ENCODE measurements at regions not wholly inside any gene's neighbourhood (a gene's known extent, or its start where the extent isn't known, plus 50 kb on each side); places are given as distances from the start of the nearest gene placed in this dataset.

DNA sequence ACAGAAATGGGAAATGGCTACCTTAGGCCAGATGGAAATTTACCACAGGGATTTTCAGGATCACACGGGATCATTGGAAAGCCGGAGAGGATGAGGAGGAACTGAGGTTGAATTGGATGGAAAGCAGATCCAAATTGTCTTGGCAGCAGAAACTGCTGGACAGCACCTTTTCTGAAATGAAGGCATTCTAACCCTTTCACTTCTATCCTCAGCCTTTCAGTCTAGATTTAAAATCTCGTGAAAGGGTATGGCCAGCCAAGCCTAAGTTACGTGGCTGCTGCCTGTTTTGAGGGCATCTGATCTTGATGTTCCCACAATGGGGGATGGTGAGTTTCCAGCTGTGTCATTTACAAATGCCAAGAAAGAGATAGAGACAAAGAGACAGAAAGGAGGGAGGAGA, 358.2 kb downstream of the KIF16B start:
- no peaks in the 10 kb centered on the region for H3K79me1 ChIP-seq (ENCODE audit: low read depth in 1 of 2, low read length in 2 of 2)
- no peak overlapping the region for H3K14ac ChIP-seq (replicated peaks; ENCODE audit: low read depth, low read length)
- no peak overlapping the region for H2BK20ac ChIP-seq (ENCODE audit: low read depth, low read length)
- H2BK120ac ChIP-seq (ENCODE audit: low read depth, low read length): no peak overlapping the region
- H3K4me2 ChIP-seq (ENCODE audit: low read depth, low read length): no peak overlapping the region
- H3K36me3 ChIP-seq (ENCODE audit: control insufficient read depth, insufficient read depth, low read length): no peaks in the 10 kb centered on the region
- no peak overlapping the region for H2BK5ac ChIP-seq (ENCODE audit: low read depth, low read length, poor library complexity, severe bottlenecking)
- H3K23ac ChIP-seq (ENCODE audit: low read depth, low read length): no peak overlapping the region
- no peaks in the 10 kb centered on the region for H3K27me3 ChIP-seq (ENCODE audit: control insufficient read depth, insufficient read depth, low read length)
- H4K20me1 ChIP-seq (ENCODE audit: insufficient read depth, low read length): no peaks in the 10 kb centered on the region
- CTCF ChIA-PET: no interaction called here
- no peak overlapping the region for H3K56ac ChIP-seq (ENCODE audit: extremely low read depth, insufficient read depth, low read length)
- dilution Hi-C loops (cut with HindIII; ENCODE audit: low sequenced_read_pairs, unreplicated experiment) (no loop called here), intact Hi-C loops (cut with micrococcal nuclease) (loop anchor here (10.0 kb wide), 1 partner anchor 200 kb away; no protein-coding TSS in a partner anchor), in situ Hi-C loops (cut with MboI; ENCODE audit: low sequenced_read_pairs) (no loop called here)
- BruUV-seq (replicated peaks): no TSS peak
- no peaks in the 10 kb centered on the region for H3K9me1 ChIP-seq (ENCODE audit: insufficient read depth, low read length)
- no peak overlapping the region for H2AK5ac ChIP-seq (ENCODE audit: low read depth, low read length)
- no peak overlapping the region for H3K18ac ChIP-seq (ENCODE audit: low read depth, low read length)
- no peak for DNase-seq
- peaks cover 7% of the 10 kb centered on the region; the same call in 1 of the 2 replicates for H3K9me3 ChIP-seq (ENCODE audit: control insufficient read depth, insufficient read depth, low read length)
- H3K9ac ChIP-seq (ENCODE audit: low read depth, low read length): no peak overlapping the region
- H3K27ac ChIP-seq (ENCODE audit: insufficient read depth, low read length): no peak overlapping the region
- no peak overlapping the region for H2AFZ ChIP-seq (replicated peaks; ENCODE audit: low read length, poor library complexity)
- H3K4ac ChIP-seq (ENCODE audit: low read depth, low read length): no peak overlapping the region
- no peak overlapping the region for H4K5ac ChIP-seq (ENCODE audit: low read depth, low read length)
- no peak overlapping the region for H2BK15ac ChIP-seq (ENCODE audit: low read depth, low read length)
- H4K91ac ChIP-seq (ENCODE audit: insufficient read depth, low read depth, low read length): no peak overlapping the region
- POLR2A ChIA-PET (ENCODE audit: unreplicated experiment): no interaction called here
- TF ChIP-seq FOS (IDR thresholded peaks at IDR 0.05; ENCODE audit: low read depth, low read length): no peak
- no peak for TF ChIP-seq SMC3 (IDR thresholded peaks at IDR 0.05; ENCODE audit: low read depth, low read length)
- no peak for TF ChIP-seq RCOR1 (IDR thresholded peaks at IDR 0.05; ENCODE audit: insufficient replicate concordance, low read length)
- no peak for TF ChIP-seq MAZ (IDR thresholded peaks at IDR 0.05; ENCODE audit: borderline replicate concordance, low read depth, low read length)
- no peak for TF ChIP-seq POLR2A (IDR thresholded peaks at IDR 0.05; ENCODE audit: low read depth, low read length)
- TF ChIP-seq MAFK (IDR thresholded peaks at IDR 0.05; ENCODE audit: low read depth, low read length): no peak
- TF ChIP-seq RAD21 (IDR thresholded peaks at IDR 0.05; ENCODE audit: low read length): no peak
- no peak for TF ChIP-seq USF2 (IDR thresholded peaks at IDR 0.05; ENCODE audit: low read depth, low read length)
- no peak for TF ChIP-seq NFE2L2 (IDR thresholded peaks at IDR 0.05; ENCODE audit: low read depth, low read length)
- ATAC-seq (ENCODE audit: low read depth): no peak
- H4K8ac ChIP-seq (ENCODE audit: low read depth in 2 of 2, low read length in 2 of 2): no peak overlapping the region
- no CpG with 5 or more reads among the region's 4 CpGs for WGBS, 2 experiments (ENCODE audit: extremely low coverage in 2 of 2, insufficient read length in 1 of 2)
- H3K4me1 ChIP-seq (ENCODE audit: control insufficient read depth, insufficient read depth, low read length): no peaks in the 10 kb centered on the region
- no peak overlapping the region for H2AK9ac ChIP-seq (replicated peaks; ENCODE audit: low read depth, low read length, poor library complexity)
- no peak overlapping the region for H3K4me3 ChIP-seq (ENCODE audit: insufficient read depth, low read depth, low read length)
